Stomach (tissue), 8 donors: ENCODE measurements at regions not wholly inside any gene's neighbourhood (a gene's known extent, or its start where the extent isn't known, plus 50 kb on each side); places are given as distances from the start of the nearest gene placed in this dataset.

Experiments
- DNase-seq, 2 donors: peaks; one replicate each; pipeline versions ENCODE4 v3.0.0 to v3.0.0-alpha.2; 2013 to 2019
- H3K27ac ChIP-seq, 5 donors: fragments of 200-600 bp in 4 of 5; sonication (generic) in 4 of 5; one replicate each; pipeline ENCODE4 v1.5.1; 2013 to 2019; ENCODE audit warnings: mild to moderate bottlenecking in 1 of 5, moderate library complexity in 1 of 5
- H3K27me3 ChIP-seq, 3 donors: fragments of 200-600 bp; sonication (generic); one replicate each; pipeline ENCODE4 v1.5.1; 2017 to 2019; ENCODE audit warnings: mixed run types in 1 of 3
- H3K36me3 ChIP-seq, 4 donors: fragments of 200-600 bp; sonication (generic); 1 replicate in 3 of 4; 2 replicates in 1 of 4; pipeline ENCODE4 v1.5.1; 2016 to 2019
- H3K4me1 ChIP-seq, 4 donors: fragments of 200-600 bp; sonication (generic); one replicate each; pipeline ENCODE4 v1.5.1; 2016 to 2019
- H3K4me3 ChIP-seq, 4 donors: fragments of 200-600 bp; sonication (generic) in 3 of 4; one replicate each; pipeline ENCODE4 v1.5.1; 2016 to 2019; ENCODE audit warnings: mild to moderate bottlenecking in 1 of 4
- H3K9me3 ChIP-seq, 4 donors: fragments of 200-600 bp; sonication (generic); one replicate each; pipeline ENCODE4 v1.5.1; 2016 to 2019
- EP300 ChIP-seq: sonication (generic); formaldehyde crosslinking; IDR thresholded peaks from one replicate; pipeline ENCODE4 v1.6.1; 2017; ENCODE audit warnings: antibody characterized with exemption
- POLR2A ChIP-seq, 4 donors: fragments of 450-650 bp; IDR thresholded peaks; one replicate each; pipeline ENCODE4 v1.6.1; 2016; ENCODE audit warnings: antibody characterized with exemption in 4 of 4, control low read depth in 2 of 4, mild to moderate bottlenecking in 1 of 4, moderate library complexity in 1 of 4
- POLR2AphosphoS5 ChIP-seq, 3 donors: sonication (generic); formaldehyde crosslinking; IDR thresholded peaks; one replicate each; pipeline ENCODE4 v1.6.1; 2016; ENCODE audit warnings: antibody characterized with exemption in 3 of 3
- WGBS, 5 donors: extraction: QIAGEN DNeasy Blood & Tissue Kit in 3 of 5; methylation state at CpG; one replicate each; pipeline versions ENCODE4 v1.1.5 to v1.1.7; 2013 to 2018; 5-methylcytosine and 5-hydroxymethylcytosine counted together
- intact Hi-C: fragments of 100-400 bp; cut with DNase I; formaldehyde crosslinking; loops from one replicate; pipeline ENCODE4 v1.15.1; 2023; ENCODE audit warnings: low total_unique reads
- TF ChIP-seq, protein P1 (sequence below), 7 experiments: fragments of 450-650 bp in 4 of 7; fragments of 200-600 bp in 3 of 7; sonication (generic) in 3 of 7; IDR thresholded peaks; one replicate each; pipeline ENCODE4 v1.5.1; 2016 to 2019; ENCODE audit warnings: antibody characterized with exemption in 7 of 7, control low read depth in 2 of 7, mild to moderate bottlenecking in 1 of 7
- donor health status: healthy with polysubstance abuse.
- donor health status: Bipolar disorder and iron deficiency.
- donor health status: healthy.

DNA sequence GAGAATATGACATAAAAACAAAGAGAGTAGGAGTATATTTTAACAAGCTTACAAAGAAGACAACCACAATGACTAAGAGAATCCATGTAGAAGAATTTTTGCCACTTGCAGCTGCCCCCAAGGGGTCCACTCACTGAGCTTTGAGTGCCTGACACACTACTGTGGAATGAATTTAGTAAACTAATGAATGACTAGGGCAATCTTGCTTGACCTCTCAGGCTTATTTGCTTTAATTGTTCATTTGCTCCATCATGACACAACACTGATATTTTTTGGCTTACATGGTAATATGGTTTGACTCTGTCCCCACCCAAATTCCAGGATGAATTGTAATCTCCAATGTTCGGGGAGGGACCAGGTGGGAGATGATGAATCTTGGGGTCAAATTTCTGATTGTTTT, 249.1 kb upstream of the FAR2 start:
- no peak for TF ChIP-seq POLR2A (IDR thresholded peaks at IDR 0.05)
- no peak for TF ChIP-seq EP300
- no peak for TF ChIP-seq POLR2AphosphoS5 (IDR thresholded peaks at IDR 0.05)
- TF ChIP-seq, protein P1, sequence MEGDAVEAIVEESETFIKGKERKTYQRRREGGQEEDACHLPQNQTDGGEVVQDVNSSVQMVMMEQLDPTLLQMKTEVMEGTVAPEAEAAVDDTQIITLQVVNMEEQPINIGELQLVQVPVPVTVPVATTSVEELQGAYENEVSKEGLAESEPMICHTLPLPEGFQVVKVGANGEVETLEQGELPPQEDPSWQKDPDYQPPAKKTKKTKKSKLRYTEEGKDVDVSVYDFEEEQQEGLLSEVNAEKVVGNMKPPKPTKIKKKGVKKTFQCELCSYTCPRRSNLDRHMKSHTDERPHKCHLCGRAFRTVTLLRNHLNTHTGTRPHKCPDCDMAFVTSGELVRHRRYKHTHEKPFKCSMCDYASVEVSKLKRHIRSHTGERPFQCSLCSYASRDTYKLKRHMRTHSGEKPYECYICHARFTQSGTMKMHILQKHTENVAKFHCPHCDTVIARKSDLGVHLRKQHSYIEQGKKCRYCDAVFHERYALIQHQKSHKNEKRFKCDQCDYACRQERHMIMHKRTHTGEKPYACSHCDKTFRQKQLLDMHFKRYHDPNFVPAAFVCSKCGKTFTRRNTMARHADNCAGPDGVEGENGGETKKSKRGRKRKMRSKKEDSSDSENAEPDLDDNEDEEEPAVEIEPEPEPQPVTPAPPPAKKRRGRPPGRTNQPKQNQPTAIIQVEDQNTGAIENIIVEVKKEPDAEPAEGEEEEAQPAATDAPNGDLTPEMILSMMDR (IDR thresholded peaks at IDR 0.05): no peak
- Histone ChIP-seq H3K27me3 (no peaks in the 10 kb centered on the region), H3K4me1 (no peaks in the 10 kb centered on the region), H3K27ac (no peak overlapping the region), H3K4me3 (no peak overlapping the region), H3K36me3 (no peaks in the 10 kb centered on the region), H3K9me3 (peaks cover 0 to 22% (median 13%) of the 10 kb centered on the region in 4 donors)
- intact Hi-C loops: no loop called here
- DNase-seq: no peak
- WGBS, 5 donors: 63 to 93% (median 75%) methylated on average over 1 of the region's 1 CpG

- H3K9me3 ChIP-seq: peaks cover 0 to 17% (median 12%) of the 10 kb centered on the region in 4 donors
- no peaks in the 10 kb centered on the region for H3K4me1 ChIP-seq
- no peaks in the 10 kb centered on the region for H3K36me3 ChIP-seq
- H3K27ac ChIP-seq: no peak overlapping the region
- WGBS, 5 donors: 71 to 92% (median 81%) methylated on average over 1 of the region's 1 CpG
- TF ChIP-seq EP300: no peak
- TF ChIP-seq, protein P1 (IDR thresholded peaks at IDR 0.05): no peak
- no peak for TF ChIP-seq POLR2A (IDR thresholded peaks at IDR 0.05)
- no peak for TF ChIP-seq POLR2AphosphoS5 (IDR thresholded peaks at IDR 0.05)
- intact Hi-C loops: no loop called here
- H3K4me3 ChIP-seq: no peak overlapping the region
- no peak for DNase-seq
- H3K27me3 ChIP-seq: no peaks in the 10 kb centered on the region
Measured at GRCh38 chr12:28905220-28905955, 243.7 kb upstream of the FAR2 start.

- no peaks in the 10 kb centered on the region for H3K4me1 ChIP-seq
- H3K27me3 ChIP-seq: no peaks in the 10 kb centered on the region
- TF ChIP-seq, protein P1 (IDR thresholded peaks at IDR 0.05): no peak
- TF ChIP-seq EP300: no peak
- H3K4me3 ChIP-seq: no peak overlapping the region
- DNase-seq: no peak
- H3K36me3 ChIP-seq: no peaks in the 10 kb centered on the region
- H3K27ac ChIP-seq: no peak overlapping the region
- peaks cover 0 to 16% (median 6%) of the 10 kb centered on the region in 4 donors for H3K9me3 ChIP-seq
- intact Hi-C loops: no loop called here
- WGBS, 5 donors: 73 to 85% (median 82%) methylated on average over 1 of the region's 1 CpG
Measured at GRCh38 chr12:28908646-28909045, 240.4 kb upstream of the FAR2 start.

- Histone ChIP-seq H3K4me3 (no peak overlapping the region), H3K27me3 (no peaks in the 10 kb centered on the region), H3K27ac (no peak overlapping the region), H3K36me3 (no peaks in the 10 kb centered on the region), H3K4me1 (no peaks in the 10 kb centered on the region), H3K9me3 (peaks cover 0 to 22% (median 13%) of the 10 kb centered on the region in 4 donors)
- DNase-seq: no peak
- intact Hi-C loops: no loop called here
- WGBS, 5 donors: 43 to 65% (median 55%) methylated on average over 1 of the region's 1 CpG
- TF ChIP-seq EP300: no peak
- TF ChIP-seq POLR2A (IDR thresholded peaks at IDR 0.05): no peak
- TF ChIP-seq, protein P1 (IDR thresholded peaks at IDR 0.05): no peak
- no peak for TF ChIP-seq POLR2AphosphoS5 (IDR thresholded peaks at IDR 0.05)
Measured at GRCh38 chr12:28909291-28909690, 239.8 kb upstream of the FAR2 start.
